ENCODE measurements at regions not wholly inside any gene's neighbourhood (a gene's known extent, or its start where the extent isn't known, plus 50 kb on each side); places are given as distances from the start of the nearest gene placed in this dataset.

DNA sequence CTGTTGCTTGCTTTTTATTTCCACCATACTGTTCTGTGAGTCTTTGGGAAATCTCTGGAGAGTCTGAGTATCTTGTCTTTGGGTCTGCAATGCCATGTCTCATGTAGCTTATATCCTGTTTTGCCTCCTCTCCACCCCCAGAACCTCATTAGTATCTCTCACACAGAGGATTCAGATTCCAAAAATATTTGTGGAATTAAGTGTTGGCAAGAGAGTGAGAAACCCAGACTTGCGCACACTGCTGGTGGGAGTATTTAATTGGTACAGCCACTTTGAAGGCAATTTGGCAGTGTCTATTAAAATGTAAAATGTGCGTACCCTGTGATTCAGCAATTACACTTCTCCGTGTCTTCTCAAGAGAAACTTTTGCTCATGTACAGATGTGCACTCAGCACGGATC lies 68.6 kb downstream of the ZNF621 start:
- peak; percentile 72 for DNase-seq

DNA sequence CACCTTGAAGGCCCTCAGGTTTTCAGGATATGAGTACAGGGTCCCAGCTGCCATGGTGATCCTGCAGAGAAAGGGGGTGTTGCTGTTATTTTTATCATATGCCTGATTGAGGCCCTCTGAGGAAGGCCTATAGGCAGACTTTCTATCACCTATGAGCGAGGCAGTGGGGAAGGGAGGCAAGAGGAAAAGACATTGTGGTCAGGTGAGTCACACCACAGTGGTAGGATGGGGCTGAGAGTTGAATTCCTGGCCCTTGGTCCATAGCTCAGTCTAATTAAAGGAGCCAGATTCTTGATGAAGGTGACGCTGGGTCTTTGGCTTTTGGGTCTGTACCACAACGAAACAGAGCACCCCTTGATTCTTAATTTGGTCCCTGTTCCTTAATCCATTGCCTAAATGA lies 72.7 kb downstream of the ZNF621 start:
- peak; percentile 72 for DNase-seq

DNA sequence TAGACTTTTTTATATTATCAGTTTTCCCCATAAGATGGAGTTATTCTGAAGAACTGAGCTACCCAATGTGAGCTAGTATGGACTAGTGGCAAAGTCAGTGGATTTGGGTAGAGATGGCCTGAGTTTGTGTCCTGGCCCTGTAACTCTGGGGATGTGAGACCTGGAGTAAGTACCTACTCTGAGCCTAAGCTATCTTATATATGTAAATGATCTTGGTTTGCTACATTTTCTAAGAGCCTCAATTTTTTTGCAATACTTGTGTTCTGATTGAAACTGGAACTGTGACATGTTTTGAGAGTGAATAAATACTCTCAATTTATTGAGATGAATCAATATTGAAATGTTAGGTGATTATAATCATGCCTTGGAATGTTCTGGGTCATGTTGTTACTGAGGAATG lies 73.6 kb downstream of the ZNF621 start:
- DNase-seq, result no peak

DNA sequence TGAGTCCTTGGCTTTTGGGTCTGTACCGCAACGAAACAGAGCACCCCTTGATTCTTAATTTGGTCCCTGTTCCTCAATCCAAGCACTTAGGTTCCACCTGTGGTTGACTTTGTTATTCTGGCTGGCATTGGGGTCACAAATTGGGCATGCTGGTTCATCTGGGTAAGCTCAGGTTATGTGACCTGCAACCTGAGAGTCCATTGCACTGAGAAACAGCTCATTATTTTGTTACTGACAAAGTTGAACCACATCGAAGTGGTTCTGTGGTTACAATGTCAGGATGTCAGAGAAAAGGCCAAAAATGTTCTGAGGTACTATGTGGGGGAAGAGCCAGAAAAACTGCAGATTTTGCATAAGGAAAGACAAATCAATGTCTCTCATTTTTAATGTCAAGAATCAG lies 74.2 kb downstream of the ZNF621 start:
- no peak for DNase-seq

DNA sequence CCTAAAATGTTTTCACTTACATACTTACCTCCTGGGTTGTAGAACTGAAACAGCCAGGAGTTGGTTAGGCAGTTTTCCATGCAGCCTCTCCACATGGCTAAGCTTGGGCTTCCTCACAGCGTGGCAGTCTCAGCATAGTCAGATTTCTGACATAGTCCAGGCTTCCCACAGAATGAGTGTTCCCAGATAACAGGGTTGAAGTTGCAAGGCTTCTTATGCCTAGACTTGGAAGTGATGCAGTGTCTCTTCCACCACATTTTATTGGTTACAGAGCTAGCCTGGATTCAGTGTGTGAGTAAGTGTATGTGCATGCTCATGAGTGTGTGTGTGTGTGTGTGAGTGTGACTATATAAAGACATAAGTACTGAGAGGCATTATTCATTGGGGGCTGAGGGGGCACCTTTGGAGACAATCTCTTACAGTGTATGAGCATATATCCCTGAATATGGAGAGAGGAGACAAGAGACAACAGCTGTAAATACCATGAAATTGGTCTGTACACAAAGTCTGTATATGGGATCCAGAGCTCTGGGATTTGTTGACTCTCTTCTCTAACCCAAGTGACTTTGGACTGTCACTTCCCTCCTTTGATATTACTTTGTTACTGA lies 78.1 kb downstream of the ZNF621 start:
- no peak for DNase-seq

DNA sequence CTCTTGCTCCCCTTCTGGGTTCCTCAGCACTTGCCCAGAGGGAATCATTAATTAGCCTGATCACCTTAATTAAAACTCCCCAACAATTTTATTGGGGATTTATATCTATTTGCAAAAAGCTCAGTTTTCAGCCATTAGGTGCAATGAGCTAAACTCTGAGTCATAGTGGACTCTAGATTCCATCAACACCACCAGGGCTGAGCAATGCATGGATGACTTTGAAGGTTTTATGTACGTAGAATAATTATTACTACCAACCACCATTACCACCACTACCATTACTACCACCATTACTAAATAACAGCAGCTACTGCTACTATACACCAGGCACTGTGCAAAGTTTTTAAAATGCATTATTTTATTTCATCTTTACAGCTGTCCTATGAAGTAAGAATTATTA lies 81.2 kb downstream of the ZNF621 start:
- DNase-seq, result peak; percentile 27

DNA sequence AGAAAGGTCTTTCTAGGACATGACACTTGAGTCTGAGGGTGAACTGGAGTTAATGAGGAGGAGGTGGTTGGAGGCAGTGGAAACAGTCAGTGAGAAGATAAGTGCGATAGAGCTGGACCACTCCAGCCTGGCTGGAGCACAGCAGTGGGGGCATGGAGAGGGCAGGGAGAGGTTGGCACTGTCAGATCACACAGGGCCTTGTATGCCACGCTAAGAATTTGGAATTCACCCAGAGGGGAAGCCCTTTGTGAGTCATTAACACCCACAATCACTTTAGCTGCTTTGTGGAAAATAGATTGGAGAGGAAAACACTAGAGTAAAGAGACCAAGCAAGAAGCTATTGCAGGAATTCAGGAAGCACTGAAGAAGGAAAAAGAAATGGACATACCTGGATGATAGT lies 83.3 kb downstream of the ZNF621 start:
- no peak for DNase-seq

DNA sequence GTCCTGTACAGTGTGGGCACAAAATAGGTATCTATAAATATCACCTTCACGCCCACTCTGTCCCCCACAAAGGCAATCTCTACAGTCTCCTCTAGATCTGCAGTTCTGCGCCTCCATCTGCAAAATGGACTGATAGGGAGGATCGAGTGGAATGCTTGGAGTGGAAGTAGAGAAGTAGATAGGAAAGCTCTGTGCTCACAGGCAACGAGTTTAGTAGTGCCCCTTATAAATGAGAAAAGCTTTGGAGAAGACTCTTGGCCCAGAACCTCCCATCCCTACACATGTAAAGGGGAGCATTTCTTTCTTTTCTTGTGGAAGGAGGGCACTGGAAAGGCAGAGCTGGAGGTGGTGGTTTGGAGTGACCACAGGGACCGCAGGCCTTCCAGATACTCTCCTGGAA lies 88.5 kb downstream of the ZNF621 start:
- no peak for DNase-seq

DNA sequence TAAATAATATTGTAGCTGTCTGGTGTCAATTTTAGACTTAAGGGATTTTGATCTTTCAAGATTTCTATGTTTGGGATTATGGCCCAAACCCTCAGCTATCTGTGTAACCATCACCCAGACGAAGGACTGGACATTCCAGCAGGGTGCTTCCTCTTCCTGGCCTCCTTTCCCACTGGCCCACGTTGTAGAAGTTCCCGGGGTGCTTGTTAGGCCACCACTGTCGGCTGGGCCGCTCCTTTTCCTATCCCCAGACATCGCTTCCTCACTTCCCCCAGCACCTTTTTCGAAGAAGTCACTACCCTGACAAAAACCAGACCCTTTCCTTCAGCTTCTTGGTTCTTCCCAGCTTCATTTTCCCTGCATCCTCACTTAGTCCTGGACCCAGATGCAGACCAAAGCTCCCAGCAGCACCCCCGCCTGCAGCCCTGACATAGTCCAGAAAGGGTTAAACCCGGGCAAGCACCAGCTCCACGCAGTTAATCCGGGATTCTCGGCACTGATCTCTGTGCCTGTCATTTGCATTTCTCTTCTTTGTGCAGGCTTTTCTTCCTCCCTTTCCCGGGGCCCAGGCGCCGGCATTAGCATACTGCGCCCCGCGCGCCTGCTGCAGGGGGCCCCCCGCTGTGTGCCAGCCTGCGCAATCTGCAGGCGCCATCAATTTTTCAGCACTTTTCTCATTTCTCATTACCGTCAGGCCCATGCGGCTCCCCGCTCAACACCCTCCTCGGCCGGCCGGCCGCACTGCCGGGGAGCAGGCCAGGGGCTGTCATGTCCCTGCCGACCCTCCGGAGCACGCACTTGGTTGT lies 90.6 kb downstream of the ZNF621 start:
- DNase-seq, result no peak

DNA sequence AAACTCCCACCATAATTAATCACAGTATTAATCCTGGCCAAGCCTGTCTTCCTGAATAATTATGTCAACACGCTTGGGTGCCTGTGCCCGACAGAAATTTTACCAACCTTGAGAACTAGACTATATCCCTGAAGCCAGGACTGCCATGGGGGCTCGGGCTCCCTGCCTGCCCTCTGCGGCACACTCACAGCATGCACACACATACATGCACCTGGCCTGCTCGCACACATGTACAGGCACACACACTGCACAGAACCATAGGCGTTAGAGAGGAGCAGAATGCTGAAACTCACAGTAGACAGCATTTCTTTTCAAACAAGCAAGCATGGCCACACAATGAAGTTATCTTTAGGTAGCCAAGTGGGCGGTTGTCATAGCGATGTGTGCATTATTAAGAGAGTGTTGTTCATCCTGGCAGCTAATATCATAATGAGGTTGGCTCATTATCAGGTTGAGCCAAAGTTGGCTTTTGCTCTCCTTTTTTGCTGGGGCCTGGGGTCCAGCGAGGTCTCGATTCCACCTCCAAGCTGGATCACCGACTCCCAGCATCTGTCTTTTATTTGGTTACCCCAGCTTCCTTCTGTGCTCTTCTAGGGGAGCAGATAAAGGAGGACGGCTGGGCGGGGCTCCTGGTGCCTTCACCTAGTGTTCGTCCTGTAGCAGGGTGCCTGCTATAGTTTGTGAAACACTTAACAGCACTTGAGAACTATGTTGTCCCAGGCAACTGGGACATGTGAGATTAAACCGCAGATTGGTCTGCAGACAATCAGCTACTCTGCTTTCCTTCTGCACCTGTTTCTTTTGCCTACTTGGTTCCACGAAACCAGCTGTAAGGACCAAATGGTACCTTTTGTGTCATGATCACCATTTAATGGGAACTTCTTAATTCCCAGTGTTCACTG lies 91.4 kb downstream of the ZNF621 start:
- DNase-seq, result no peak

DNA sequence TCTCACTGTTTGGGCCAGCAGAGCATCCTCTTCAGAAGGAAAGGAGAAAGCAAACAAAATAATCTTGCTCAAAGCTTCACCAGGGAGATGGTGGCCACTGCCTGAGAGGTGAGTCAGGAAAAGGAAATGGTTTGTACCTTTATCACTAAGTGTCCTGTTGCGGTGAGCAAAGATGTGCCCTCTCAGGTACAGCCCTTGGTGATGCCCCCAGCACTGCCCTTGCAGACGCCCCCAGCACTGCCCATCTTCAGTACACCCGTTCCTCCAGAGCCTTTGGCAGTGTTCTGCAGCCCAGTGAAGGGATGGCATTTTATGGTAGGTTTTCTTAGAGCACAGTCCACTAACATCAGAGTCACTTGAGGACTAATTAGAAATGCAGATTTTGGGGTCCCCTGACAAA lies 92.3 kb downstream of the ZNF621 start:
- DNase-seq, result no peak

DNA sequence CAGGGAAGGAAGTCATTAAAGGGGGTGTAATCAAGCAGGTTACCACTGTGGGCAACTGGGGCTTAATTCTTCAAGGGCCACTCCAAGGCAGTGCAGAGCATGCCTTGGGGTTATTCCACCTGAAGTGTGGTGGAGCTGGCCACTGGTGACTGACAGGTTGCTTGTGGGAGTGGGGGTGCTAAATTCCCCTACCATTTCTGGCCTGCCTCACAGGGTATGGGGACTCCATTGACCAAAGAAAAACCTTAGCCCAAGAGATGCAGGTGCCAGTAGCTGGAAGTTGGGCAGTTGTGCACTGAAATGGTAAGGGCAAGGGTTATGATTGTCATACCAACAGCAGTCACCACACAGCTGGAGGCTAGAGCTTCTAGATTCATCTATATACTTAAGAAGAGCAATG lies 93.4 kb downstream of the ZNF621 start:
- DNase-seq, result no peak

DNA sequence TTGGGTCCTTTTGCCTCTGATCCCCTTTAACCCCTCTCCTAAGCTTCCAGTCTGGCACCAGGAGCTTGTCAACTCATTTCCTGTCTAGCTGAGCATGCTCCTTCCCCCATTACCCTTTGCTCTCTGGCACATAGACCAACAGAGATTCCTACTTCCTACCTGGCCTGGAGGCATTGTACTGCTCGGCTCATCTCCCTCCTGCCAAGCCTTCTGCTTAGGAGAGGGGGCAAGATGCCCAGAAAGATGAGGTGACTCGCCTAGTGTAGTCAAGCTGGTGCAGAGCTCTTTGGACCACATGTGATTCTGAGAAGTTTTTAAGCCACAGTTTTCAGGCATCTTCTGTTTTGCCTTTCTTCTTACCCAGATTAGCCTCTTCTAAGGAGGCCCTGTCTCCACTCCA lies 95.4 kb downstream of the ZNF621 start:
- no peak for DNase-seq

DNA sequence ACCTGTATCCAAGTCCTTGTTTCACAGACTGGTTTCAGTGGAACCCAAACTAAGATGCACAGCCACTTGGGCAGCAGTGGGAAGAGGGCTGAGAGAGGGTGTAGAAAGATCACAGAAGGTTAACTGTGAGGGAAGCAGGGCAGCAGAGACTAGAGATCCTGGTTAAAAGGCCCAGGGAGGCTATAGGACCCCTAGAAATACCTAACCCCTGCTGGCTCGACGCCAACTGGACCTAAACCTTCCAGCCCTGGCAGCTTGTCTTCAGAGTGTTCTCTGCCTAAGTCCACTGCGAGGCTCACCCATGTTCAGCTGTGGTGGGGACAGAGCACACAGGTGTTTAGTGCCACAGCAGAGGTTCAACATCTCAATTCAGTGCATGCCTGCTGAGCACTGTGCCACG lies 96.5 kb downstream of the ZNF621 start:
- no peak for DNase-seq

DNA sequence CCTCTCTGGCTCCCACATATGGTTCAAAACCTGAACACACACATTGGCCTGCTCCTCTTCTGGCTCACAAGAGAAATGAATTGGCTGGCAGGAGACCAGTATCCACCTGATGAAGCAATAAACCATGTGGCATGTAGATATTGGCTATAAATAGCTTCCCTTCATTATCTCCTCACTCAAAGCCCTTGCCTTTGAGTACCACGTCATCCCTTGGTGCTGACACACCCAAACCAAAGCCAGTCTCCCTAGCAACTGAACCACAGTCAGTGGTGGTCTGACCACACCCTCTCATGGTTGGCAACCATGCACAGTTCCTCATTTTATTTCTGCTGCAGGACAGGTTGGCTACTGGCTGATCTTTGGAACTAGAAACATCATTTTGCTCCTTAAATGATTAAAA lies 98.8 kb downstream of the ZNF621 start:
- no peak for DNase-seq

DNA sequence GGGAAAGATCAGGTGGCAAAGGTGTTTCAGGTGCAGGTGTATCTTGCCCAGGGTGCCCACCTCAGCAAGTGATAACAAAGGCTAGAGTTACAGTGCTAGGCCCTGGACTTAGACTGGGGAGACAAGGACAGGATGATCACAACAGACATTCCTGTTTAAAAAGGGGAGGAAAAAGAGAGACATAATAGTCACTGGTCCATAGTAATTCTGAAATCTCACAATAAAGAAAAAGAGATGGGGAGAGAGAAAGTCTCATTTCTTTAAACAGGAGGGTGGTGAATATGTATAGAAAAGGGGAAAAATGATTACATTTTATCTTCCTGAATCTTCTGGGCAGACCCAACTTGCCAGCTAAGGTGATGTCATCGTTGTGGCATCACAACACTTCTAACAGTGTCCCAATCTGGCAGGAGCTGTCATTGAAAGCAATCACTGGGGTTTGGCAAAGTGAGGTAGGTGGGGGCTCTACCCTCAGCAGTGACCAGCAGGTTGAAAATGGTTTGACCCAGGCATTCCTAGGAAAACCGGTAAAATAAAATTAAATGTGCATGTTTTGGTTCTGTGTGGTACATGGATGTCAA lies 99.5 kb downstream of the ZNF621 start:
- no peak for DNase-seq

DNA sequence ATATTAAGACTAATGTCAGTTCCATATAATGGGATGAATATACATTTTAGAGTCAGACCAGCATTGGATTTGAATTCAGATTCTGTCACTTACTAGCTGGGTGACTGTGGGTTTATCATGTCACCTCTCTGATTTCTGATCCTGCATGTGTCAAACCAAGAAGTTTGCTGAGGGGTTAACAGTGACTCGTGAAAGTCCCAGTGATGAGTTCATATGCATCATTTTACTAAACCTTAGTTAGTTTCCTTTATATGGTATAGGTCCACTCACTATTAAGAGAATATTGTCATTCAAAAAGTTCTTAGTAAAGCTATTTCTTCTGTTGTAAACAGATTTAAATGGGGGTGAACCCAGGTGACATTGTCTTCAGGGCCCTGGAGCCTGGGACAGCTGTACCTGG lies 102.3 kb downstream of the ZNF621 start:
- no peak for DNase-seq

DNA sequence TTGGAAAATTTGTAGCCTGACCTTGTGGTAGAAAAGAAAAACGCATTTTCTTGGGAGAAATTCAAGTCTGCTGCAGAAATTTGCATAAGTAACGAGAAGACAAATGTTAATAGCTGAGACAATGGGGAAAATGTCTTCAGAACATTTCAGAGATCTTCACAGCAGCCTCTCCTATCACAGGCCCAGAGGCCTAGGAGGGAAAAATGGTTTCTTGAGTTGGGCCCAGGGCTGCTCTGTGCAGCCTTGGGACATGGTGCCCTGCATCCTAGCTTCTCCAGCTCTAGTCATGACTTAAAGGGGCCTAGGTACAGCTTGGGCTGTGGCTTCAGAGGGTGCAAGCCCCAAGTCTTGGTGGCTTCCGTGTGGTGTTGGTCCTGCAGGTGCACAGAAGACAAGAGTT lies 104.2 kb downstream of the ZNF621 start:
- DNase-seq, result no peak

DNA sequence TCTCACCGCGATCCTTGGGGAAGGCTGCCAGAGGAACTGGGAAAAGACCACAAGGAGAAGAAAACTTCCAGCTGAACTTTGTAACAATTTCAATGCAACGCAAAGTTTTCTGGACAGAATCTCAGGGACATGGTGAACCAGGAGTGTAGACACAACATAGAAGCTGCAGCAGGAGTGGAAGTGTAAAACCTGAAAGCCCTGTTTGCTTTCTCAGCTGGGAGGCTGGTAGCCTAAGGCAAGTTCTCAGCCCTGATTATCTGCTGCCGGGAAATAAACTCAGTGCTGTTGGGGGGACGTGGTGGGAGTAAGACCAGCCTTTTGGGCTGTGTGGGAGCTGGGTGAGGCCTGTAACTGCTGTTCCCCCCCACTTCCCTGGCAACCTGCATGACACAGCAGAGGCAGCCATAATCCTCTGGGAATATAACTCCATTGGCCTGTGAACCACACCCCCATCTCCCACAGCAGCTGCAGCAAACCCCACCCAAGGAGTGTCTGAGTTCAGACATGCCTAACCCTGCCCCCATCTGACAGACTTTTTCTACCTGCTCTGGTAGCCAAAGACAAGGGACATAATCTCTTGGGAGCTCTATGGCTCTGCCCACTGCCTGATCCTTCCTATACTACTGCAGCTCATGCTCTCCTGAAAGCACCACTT lies 106.7 kb downstream of the ZNF621 start:
- no peak for DNase-seq

DNA sequence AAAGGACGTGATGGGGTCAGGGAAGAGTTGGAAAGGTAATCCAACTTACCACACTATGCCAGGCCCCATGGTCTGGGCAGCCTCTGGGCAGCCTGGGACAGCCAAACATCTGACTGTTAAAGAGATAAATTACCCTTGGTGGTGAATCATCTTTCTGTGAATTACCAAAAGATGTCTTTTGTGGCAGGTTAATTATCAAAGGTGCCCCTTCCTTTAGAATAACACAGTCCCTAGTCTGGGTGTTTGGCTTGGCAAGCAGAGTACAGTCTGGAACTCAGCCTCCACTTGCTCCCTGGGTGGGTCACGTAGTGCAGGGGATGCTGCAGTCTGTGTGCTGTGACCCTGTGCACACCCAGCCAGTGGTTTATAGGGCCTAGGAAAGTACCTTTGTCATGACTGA lies 113.1 kb downstream of the ZNF621 start:
- peak; percentile 93 for DNase-seq

DNA sequence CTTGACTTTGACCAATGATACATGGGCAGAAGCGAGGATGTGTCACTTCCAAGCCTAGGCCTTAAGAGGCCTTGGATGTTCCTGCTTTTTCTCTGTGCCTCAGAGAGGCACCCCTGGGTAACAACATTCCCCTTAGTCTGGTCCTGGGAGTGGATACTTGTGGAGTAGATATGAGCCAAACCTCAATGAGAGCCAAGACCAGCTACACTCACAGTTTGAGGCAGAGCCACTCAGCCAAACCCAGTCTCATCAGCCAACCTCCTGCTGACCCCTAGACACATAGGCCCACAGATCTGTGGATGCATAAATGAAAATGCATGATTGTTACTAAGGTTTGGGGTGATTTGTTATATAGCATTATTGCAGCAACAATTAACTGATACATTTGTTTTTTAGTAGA lies 114.2 kb downstream of the ZNF621 start:
- DNase-seq, result no peak

DNA sequence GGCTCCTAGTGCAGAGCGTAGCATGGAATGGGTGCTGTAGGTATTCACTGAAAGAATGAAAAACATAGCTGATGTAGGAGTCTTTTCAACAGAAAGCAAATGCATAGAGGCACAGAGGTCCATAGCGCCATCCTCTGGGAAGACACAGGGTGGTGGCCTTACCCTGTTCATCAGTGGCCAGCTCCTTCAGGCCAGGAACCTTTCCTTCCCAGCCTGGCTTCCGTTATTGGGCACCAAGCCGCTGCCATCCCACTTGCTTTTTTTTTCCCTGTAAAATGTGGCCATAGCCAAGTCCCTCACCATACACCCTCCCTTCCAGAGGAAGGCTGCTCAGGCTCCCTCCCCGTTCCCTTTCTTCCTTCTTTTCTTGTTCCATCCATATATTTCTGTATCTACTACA lies 118.1 kb downstream of the ZNF621 start:
- DNase-seq, result no peak

DNA sequence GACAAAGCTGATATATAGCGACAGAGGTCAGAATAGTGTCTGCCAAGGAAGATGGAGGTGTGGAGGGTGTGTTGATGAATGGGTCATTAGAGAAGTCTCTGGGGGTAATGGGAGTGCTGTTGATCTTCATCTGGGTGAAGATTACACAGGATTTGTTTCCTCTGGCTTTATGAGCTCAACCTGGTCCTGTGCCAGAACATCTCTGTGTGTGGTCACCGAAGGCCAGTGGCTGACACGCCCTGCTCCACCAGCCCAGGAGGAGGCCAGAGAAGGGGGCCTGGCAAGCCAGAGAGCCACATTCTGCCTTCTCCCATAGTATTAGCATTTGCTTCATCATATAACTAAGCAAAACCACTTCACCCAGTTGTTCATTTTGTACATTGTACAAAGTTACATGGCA lies 121.1 kb downstream of the ZNF621 start:
- peak; percentile 31 for DNase-seq
